Left lung (tissue), 4 donors: ENCODE measurements at regions not wholly inside any gene's neighbourhood (a gene's known extent, or its start where the extent isn't known, plus 50 kb on each side); places are given as distances from the start of the nearest gene placed in this dataset.

ENCODE experiments used
- ATAC-seq: fragments of 200-7000 bp; cut with Tn5 transposase; one replicate; pipeline ENCODE4 v1.9.1; 2020; ENCODE audit warnings: moderate library complexity
- DNase-seq, 4 donors: peaks; one replicate each; pipeline ENCODE4 v3.0.0-alpha.2; 2013 to 2020
- H3K27ac ChIP-seq, 2 donors: fragments of 200-600 bp; sonication (generic) in 1 of 2; one replicate each; pipeline versions ENCODE4 v1.5.0 to v1.8.0; 2020 to 2021
- H3K27me3 ChIP-seq, 2 donors: fragments of 200-600 bp; sonication (generic) in 1 of 2; one replicate each; pipeline versions ENCODE4 v1.5.0 to v1.8.0; 2020 to 2021
- H3K36me3 ChIP-seq, 2 donors: fragments of 200-600 bp; sonication (generic) in 1 of 2; one replicate each; pipeline versions ENCODE4 v1.5.0 to v1.8.0; 2020 to 2021
- H3K4me1 ChIP-seq, 2 donors: fragments of 200-600 bp; one replicate each; pipeline ENCODE4 v1.8.0; 2021
- H3K4me3 ChIP-seq, 2 donors: fragments of 200-600 bp; sonication (generic) in 1 of 2; one replicate each; pipeline versions ENCODE4 v1.5.0 to v1.8.0; 2020 to 2021; ENCODE audit warnings: mild to moderate bottlenecking in 1 of 2
- H3K9me3 ChIP-seq, 2 donors: fragments of 200-600 bp; sonication (generic) in 1 of 2; one replicate each; pipeline versions ENCODE4 v1.5.0 to v1.8.0; 2020 to 2021
- CTCF ChIP-seq, 2 donors: fragments of 200-600 bp; sonication (generic) in 1 of 2; IDR thresholded peaks; one replicate each; pipeline versions ENCODE4 v1.5.0 to v1.8.0; 2021; ENCODE audit warnings: antibody characterized with exemption in 2 of 2
- intact Hi-C, 2 donors: fragments of 100-400 bp; cut with DNase I; formaldehyde crosslinking; loops; one replicate each; pipeline versions ENCODE4 v1.11.2 to v1.14.2; 2022
- donor health status: DM: no; HTN: yes; CAD: no.
- donor health status: DM: no; HTN: no; CAD: no.

GRCh38 chr7:20529260-20529659 is 86.2 kb upstream of the ABCB5 start:
- DNase-seq, result peak in 1 of 4 donors; percentile 33

GRCh38 chr7:20532890-20533289 is 82.6 kb upstream of the ABCB5 start:
- Histone ChIP-seq H3K4me1 (no peaks in the 10 kb centered on the region), H3K27ac (no peak overlapping the region), H3K4me3 (no peak overlapping the region), H3K27me3 (no peaks in the 10 kb centered on the region), H3K36me3 (no peaks in the 10 kb centered on the region), H3K9me3 (peaks cover 0 to 14% of the 10 kb centered on the region in 2 donors)
- TF ChIP-seq CTCF (IDR thresholded peaks at IDR 0.05), result no peak
- DNase-seq (no peak), ATAC-seq (no peak)
- intact Hi-C loops, result no loop called here

More at GRCh38 chr7:20529260-20529659, 86.2 kb upstream of the ABCB5 start:
- Histone ChIP-seq H3K27ac (no peak overlapping the region), H3K36me3 (no peaks in the 10 kb centered on the region), H3K4me1 (no peaks in the 10 kb centered on the region), H3K4me3 (no peak overlapping the region), H3K27me3 (no peaks in the 10 kb centered on the region), H3K9me3 (peaks cover 0 to 11% of the 10 kb centered on the region in 2 donors)
- no peak for ATAC-seq
- intact Hi-C loops, result no loop called here
- TF ChIP-seq CTCF (IDR thresholded peaks at IDR 0.05), result no peak

GRCh38 chr7:20534543-20534942 is 80.9 kb upstream of the ABCB5 start:
- no peak overlapping the region for H3K4me3 ChIP-seq
- TF ChIP-seq CTCF (IDR thresholded peaks at IDR 0.05), result no peak
- ATAC-seq (no peak), DNase-seq (no peak)
- H3K27ac ChIP-seq, result no peak overlapping the region
- intact Hi-C loops, result no loop called here
- no peaks in the 10 kb centered on the region for H3K4me1 ChIP-seq
- H3K9me3 ChIP-seq, result peaks cover 0 to 3% of the 10 kb centered on the region in 2 donors
- no peaks in the 10 kb centered on the region for H3K27me3 ChIP-seq
- H3K36me3 ChIP-seq, result no peaks in the 10 kb centered on the region

GRCh38 chr7:20535541-20535940 is 79.9 kb upstream of the ABCB5 start:
- TF ChIP-seq CTCF (IDR thresholded peaks at IDR 0.05), result no peak
- intact Hi-C loops, result no loop called here
- Histone ChIP-seq H3K27ac (no peak overlapping the region), H3K27me3 (no peaks in the 10 kb centered on the region), H3K4me1 (no peaks in the 10 kb centered on the region), H3K4me3 (no peak overlapping the region), H3K36me3 (no peaks in the 10 kb centered on the region), H3K9me3 (peaks cover 0 to 3% of the 10 kb centered on the region in 2 donors)
- ATAC-seq (no peak), DNase-seq (no peak)

GRCh38 chr7:20539201-20539600 is 76.3 kb upstream of the ABCB5 start:
- Histone ChIP-seq H3K9me3 (peaks cover 0 to 7% of the 10 kb centered on the region in 2 donors), H3K4me3 (no peak overlapping the region), H3K36me3 (no peaks in the 10 kb centered on the region), H3K4me1 (no peaks in the 10 kb centered on the region), H3K27ac (no peak overlapping the region), H3K27me3 (no peaks in the 10 kb centered on the region)
- TF ChIP-seq CTCF (IDR thresholded peaks at IDR 0.05), result no peak
- DNase-seq, result no peak
- no peak for ATAC-seq
- intact Hi-C loops, result no loop called here
